ENCODE measurements at regions not wholly inside any gene's neighbourhood (a gene's known extent, or its start where the extent isn't known, plus 50 kb on each side); places are given as distances from the start of the nearest gene placed in this dataset.

GRCh38 chrX:20388594-20388993, 121.9 kb upstream of the RPS6KA3 start:
- Histone ChIP-seq H3K27ac (ENCODE audit: low read depth in 2 of 2, low read length in 1 of 2) (no peak overlapping the region), H3K36me3 (replicated peaks in 1 of 2; ENCODE audit: control insufficient read depth in 1 of 2, insufficient read depth in 2 of 2, low read length in 1 of 2) (no peaks in the 10 kb centered on the region), H3K9me3 (no peaks in the 10 kb centered on the region), H3F3A (replicated peaks; ENCODE audit: insufficient read depth) (no peaks in the 10 kb centered on the region), H3K9ac (no peak overlapping the region), H3K27me3 (ENCODE audit: insufficient read depth) (no peaks in the 10 kb centered on the region), H3K9me2 (no peaks in the 10 kb centered on the region), H3K79me2 (ENCODE audit: insufficient read depth) (no peaks in the 10 kb centered on the region), H3K4me3 (ENCODE audit: low read depth in 2 of 2, low read length in 1 of 2) (no peak overlapping the region), H3K4me2 (no peak overlapping the region), H2AFZ (ENCODE audit: low read depth) (no peak overlapping the region), H4K20me1 (ENCODE audit: insufficient read depth) (no peaks in the 10 kb centered on the region), H3K4me1 (ENCODE audit: control insufficient read depth in 1 of 2, insufficient read depth in 2 of 2, low read depth in 1 of 2, low read length in 1 of 2) (peaks cover 0 to under 1% of the 10 kb centered on the region in 2 experiments; a peak in 1 of 4 replicates)
- TF ChIP-seq FOXJ3 (CRISPR knock-in tag; IDR thresholded peaks at IDR 0.05): no peak
- no peak for TF ChIP-seq POLR2AphosphoS5 (IDR thresholded peaks at IDR 0.05; ENCODE audit: low read depth, low read length)
- TF ChIP-seq FOXM1 (IDR thresholded peaks at IDR 0.05; ENCODE audit: low read depth): no peak
- CTCF ChIA-PET: interaction anchor here (0.8 kb wide), 1 partner anchor 9 kb away, joined by 3 read pairs; no protein-coding TSS in a partner anchor
- DNase-seq: no peak
- 32% methylated on average over 5 of the region's 5 CpGs for WGBS (ENCODE audit: low lambda C conversion rate)
- POLR2A ChIA-PET: no interaction called here

- no peak overlapping the region for H2AFZ ChIP-seq (ENCODE audit: low read depth)
- no peaks in the 10 kb centered on the region for H4K20me1 ChIP-seq (ENCODE audit: insufficient read depth)
- H3K36me3 ChIP-seq (replicated peaks in 1 of 2; ENCODE audit: control insufficient read depth in 1 of 2, insufficient read depth in 2 of 2, low read length in 1 of 2): no peaks in the 10 kb centered on the region
- TF ChIP-seq NRF1 (IDR thresholded peaks at IDR 0.05; ENCODE audit: low read depth, low read length) (no peak), FOXJ3 (CRISPR knock-in tag; IDR thresholded peaks at IDR 0.05) (no peak), SIN3A (IDR thresholded peaks at IDR 0.05; ENCODE audit: borderline replicate concordance, low read depth, low read length) (no peak), IRF3 (IDR thresholded peaks at IDR 0.05; ENCODE audit: low read depth, low read length) (no peak), EP300 (IDR thresholded peaks at IDR 0.05; ENCODE audit: borderline replicate concordance in 1 of 2, low read depth in 1 of 2, low read length in 1 of 2) (no peak), JUND (IDR thresholded peaks at IDR 0.05) (no peak), RCOR1 (IDR thresholded peaks at IDR 0.05; ENCODE audit: low read length) (no peak), POLR2AphosphoS5 (IDR thresholded peaks at IDR 0.05; ENCODE audit: low read depth, low read length) (no peak), MEF2A (IDR thresholded peaks at IDR 0.05; ENCODE audit: borderline replicate concordance, low read depth) (no peak), GATA2 (CRISPR knock-in tag; IDR thresholded peaks at IDR 0.05) (no peak), TEAD4 (IDR thresholded peaks at IDR 0.05; ENCODE audit: borderline replicate concordance, insufficient read depth) (no peak), EZH2phosphoT487 (IDR thresholded peaks at IDR 0.05; ENCODE audit: borderline replicate concordance, low read depth) (no peak), FOSL2 (IDR thresholded peaks at IDR 0.05; ENCODE audit: borderline replicate concordance, low read depth) (no peak)
- TF ChIP-seq, protein P1, sequence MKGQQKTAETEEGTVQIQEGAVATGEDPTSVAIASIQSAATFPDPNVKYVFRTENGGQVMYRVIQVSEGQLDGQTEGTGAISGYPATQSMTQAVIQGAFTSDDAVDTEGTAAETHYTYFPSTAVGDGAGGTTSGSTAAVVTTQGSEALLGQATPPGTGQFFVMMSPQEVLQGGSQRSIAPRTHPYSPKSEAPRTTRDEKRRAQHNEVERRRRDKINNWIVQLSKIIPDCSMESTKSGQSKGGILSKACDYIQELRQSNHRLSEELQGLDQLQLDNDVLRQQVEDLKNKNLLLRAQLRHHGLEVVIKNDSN (IDR thresholded peaks at IDR 0.05; ENCODE audit: borderline replicate concordance, low read depth): no peak
- CTCF ChIA-PET: interaction anchor here (1.2 kb wide), 1 partner anchor 17 kb away, joined by 3 read pairs; no protein-coding TSS in a partner anchor
- no peaks in the 10 kb centered on the region for H3K27me3 ChIP-seq (ENCODE audit: insufficient read depth)
- no peak for DNase-seq
- no peak overlapping the region for H3K4me2 ChIP-seq
- H3K4me1 ChIP-seq (ENCODE audit: control insufficient read depth in 1 of 2, insufficient read depth in 2 of 2, low read depth in 1 of 2, low read length in 1 of 2): peaks cover 0 to 7% of the 10 kb centered on the region in 2 experiments; a peak in 1 of 4 replicates
- H3K4me3 ChIP-seq (ENCODE audit: low read depth in 2 of 2, low read length in 1 of 2): no peak overlapping the region
- no peaks in the 10 kb centered on the region for H3K9me3 ChIP-seq
- H3F3A ChIP-seq (replicated peaks; ENCODE audit: insufficient read depth): no peaks in the 10 kb centered on the region
- H3K9me2 ChIP-seq: no peaks in the 10 kb centered on the region
- H3K27ac ChIP-seq (ENCODE audit: low read depth in 2 of 2, low read length in 1 of 2): no peak overlapping the region
- 3% methylated on average over 1 of the region's 1 CpG for WGBS (ENCODE audit: low lambda C conversion rate)
- no peaks in the 10 kb centered on the region for H3K79me2 ChIP-seq (ENCODE audit: insufficient read depth)
- POLR2A ChIA-PET: no interaction called here
- H3K9ac ChIP-seq: no peak overlapping the region
Measured at GRCh38 chrX:20383477-20383876, 116.8 kb upstream of the RPS6KA3 start.
